GM12872 (cell line): ENCODE measurements at regions not wholly inside any gene's neighbourhood (a gene's known extent, or its start where the extent isn't known, plus 50 kb on each side); places are given as distances from the start of the nearest gene placed in this dataset.

Experiments used
- CTCF ChIP-seq: IDR thresholded peaks from 3 replicates; pipeline ENCODE4 v1.5.1; 2011; ENCODE audit warnings: low read depth, mild to moderate bottlenecking, low read length, moderate library complexity; ENCODE audit not compliant: insufficient read depth

DNA sequence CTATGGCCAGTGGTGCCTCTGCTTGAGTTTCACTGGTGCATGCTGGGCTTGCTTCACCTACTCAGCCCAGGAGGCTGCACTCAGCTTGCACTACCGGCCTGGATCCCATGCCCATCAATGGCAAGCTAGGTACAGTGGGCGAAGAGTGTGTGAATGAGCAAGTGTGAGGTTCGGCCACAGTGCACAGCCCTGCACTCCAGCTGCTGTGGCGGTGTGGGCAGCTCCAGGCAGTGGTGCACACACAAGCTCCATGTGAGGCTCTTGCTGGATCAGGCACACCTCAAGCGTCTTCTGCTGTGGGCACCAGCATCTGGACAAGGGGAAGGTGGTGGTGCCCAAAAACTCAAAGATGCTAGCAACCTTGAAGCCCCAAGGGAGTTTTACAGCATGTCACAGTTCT lies 820.9 kb upstream of the LCORL start:
- TF ChIP-seq CTCF: no peak

- TF ChIP-seq CTCF: no peak
Measured at GRCh38 chr4:18840481-18840880, 818.9 kb upstream of the LCORL start.

GRCh38 chr4:18816228-18816895 lies 794.8 kb upstream of the LCORL start:
- no peak for TF ChIP-seq CTCF

- no peak for TF ChIP-seq CTCF
Measured at GRCh38 chr4:18815779-18816173, 794.2 kb upstream of the LCORL start.

DNA sequence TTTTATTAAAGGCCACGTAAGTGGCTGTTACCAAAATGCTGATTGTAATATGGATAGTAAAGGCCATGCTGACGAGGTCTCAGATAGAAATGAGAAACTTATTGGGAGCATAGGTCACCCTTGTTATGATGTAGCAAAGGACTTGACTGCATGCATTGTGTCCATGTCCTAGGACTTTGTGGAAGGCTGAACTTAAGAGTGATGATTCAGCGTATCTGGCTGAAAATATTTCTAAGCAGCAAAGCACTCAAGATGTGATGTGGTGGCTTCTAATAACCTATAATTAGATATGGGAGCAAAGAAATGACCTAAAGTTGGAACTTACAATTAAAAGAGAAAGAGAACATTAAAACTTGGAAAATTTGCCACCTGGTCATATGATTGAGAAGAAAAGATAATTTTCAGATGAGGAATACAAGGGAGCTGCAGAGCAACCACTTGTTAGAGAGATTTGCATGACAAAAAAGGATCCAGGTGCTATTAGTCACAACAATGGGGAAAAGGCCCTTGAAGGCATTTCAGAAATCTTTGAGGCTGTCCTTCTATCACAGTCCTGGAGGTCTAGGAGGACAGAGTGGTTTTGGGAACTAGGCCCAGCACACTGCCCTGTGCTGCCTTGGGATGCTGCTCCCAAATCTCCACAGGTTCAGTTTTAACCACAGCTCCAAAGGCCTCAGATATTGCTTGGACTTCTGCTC lies 793.7 kb upstream of the LCORL start:
- TF ChIP-seq CTCF: no peak

DNA sequence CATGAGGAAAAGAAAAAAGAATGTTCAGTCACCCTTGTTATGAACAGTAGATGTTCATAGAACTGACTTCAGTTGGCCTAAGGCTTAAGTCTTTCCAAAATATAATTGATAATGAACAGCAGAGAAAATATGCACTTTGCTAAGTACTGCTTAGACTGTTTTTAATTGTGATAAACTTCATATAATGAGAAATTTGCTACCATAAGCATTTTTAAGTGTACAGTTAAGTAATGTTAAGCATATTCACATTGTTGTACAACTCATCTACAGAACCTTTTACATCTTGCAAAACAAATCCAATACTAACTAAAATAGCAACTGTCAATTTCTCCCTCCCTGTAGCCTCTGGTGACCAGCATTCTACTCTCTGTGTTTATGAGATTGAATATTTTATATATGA lies 792.2 kb upstream of the LCORL start:
- no peak for TF ChIP-seq CTCF

- no peak for TF ChIP-seq CTCF
Measured at GRCh38 chr4:18813055-18813454, 791.5 kb upstream of the LCORL start.
